ENCODE measurements at regions not wholly inside any gene's neighbourhood (a gene's known extent, or its start where the extent isn't known, plus 50 kb on each side); places are given as distances from the start of the nearest gene placed in this dataset.
"Not testable (repeated sequence)": the region's sequence is repeated elsewhere in the genome, so short reads cannot be mapped to it uniquely, and the experiment has no call there.

DNA sequence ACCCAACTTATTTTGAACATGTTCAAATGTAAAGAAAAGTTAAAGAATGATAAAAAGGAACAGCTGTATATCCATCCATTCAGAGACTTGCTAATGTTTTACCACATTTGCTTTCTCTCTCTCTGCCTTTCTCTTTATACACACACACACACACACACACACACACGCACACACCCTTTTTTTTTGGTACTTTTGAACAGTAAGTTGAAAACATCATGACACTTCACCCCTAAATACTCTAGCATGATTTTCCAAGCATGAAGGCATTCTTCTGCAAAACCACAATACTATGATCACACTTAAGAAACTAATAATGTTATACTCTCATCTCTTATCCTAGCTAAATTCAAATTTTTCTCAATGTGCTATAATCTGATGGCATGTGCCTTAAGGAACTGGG lies 192.3 kb downstream of the UTRN start:
- DNase-seq (ENCODE audit: low read depth): peak; percentile 63

DNA sequence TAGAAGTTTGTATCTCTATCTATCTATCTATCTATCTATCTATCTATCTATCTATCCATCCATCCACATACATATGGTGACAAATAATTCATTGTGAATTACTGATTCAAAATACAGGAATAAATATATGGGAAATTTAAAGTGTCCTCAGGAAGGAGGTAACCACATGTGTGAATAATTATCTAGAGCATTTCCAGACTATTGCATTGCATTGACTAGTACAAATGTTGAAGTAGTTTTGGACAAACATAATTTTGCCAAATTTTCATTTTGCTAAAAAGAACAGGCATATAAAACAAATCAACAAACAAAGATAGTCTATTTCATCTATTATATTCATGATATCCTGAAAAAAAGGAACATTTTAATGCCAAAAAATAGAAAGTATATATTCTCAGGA lies 192.7 kb downstream of the UTRN start:
- DNase-seq (ENCODE audit: low read depth): no peak

DNA sequence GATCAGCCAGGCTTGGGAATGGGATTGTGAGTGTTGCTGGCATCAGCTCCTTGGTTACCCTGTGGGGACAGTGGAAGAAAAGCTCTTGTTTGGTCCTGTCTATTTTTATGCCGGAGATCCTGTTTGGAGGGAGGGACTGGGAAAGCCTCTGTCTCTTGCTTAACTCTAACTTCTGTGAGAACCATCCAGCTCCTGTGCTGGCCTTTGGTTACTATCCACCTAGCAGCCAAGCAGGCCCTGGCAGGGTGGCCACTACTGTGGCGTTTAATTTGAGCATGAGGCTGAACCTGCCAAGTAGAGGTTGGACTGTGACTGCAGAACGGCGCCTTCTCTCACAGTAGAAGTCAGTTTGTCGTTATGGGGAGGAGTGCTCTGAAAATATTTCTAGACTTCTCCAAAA lies 193.3 kb downstream of the UTRN start:
- DNase-seq (ENCODE audit: low read depth): no peak

DNA sequence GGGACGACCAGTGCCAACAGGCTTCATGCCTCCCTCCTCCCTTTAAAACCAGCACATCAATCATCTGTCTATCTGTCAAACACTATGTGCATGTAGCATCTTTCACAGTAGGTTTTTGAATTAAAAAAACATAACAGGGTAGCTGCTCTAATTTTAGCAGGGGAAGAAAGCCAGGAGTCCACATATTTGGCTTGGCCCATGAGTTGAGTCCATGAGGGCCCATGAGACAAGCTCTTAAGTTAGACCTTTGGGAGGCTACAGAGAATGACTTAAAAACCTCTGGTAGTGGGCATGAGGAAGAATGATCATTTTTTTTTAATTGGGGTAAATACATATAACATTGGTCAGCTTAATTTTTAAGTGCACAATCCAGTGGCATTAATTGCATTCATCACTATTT lies 194.9 kb downstream of the UTRN start:
- no peak for DNase-seq (ENCODE audit: low read depth)

DNA sequence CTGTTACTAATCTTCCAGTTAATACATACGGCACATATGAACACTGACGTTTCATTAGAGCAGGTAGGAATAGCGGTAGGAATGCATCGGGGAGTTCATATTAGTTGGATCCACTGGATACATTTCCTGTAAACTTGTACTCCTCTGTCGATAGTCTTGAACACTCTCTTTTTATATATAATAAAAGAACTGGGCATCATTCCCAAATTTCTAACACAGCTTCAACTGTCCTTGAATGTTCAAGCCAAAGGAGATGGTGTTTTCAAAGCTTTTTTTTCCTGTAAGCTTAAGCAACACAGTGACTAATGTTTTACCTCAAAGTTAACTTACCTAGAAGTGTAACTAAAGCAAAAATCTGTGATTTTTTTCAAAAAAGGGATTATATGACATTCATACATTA lies 195.3 kb downstream of the UTRN start:
- DNase-seq (ENCODE audit: low read depth): peak; percentile 79

DNA sequence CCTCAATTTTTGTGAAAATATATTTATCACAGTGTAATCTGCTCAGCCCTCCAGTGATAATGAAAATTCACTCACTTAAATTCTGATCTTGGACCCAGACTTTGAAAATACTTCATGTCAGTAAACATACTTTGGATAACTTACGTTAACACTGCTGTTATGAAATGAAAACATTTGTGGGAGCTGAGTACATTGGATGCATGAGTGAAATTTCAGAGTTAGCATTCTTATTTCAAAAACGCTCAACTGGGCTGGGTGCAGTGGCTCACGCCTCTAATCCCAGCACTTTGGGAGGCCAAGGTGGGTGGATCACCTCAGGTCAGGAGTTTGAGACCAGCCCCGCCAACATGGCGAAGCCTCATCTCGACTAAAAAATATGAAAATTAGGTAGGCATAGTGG lies 196.4 kb downstream of the UTRN start:
- peak; percentile 35 for DNase-seq (ENCODE audit: low read depth)

DNA sequence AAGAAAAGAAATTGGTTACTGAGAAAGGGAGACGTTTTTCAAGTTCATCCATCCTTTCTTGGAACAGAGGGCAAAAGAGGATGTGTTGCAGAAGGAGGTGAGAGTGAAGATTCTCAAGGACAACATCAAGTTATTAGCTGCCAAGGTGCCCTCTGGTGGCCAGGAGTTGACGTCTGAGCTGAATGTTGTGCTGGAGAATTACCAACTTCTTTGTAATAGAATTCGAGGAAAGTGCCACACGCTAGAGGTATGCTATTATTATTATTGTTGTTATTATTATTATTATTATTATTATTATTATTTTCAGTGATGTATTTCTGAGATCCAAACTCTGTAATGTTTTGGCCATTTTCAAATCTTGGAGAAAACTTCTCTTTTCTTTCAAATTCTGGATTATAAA lies 197.0 kb downstream of the UTRN start:
- peak; percentile 79 for DNase-seq (ENCODE audit: low read depth)

DNA sequence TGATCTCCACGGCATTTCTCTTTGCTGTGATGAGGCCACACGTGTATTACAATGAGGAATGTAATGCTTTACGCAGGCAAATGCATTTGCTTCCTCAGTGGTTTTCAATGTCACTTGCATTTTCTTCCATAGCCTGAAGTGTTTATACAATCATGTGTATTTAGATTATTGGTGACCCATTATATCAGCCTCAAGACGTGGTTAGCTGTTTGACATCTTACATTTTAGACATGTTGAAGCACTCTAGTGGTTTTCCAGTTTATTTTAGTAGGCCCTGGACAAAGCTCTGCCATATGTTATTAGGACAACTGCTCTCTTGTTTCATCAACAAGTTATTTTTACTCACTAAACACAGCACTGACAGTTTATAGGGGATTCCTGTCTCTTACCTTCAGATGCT lies 200.4 kb downstream of the UTRN start:
- DNase-seq (ENCODE audit: low read depth): no peak

DNA sequence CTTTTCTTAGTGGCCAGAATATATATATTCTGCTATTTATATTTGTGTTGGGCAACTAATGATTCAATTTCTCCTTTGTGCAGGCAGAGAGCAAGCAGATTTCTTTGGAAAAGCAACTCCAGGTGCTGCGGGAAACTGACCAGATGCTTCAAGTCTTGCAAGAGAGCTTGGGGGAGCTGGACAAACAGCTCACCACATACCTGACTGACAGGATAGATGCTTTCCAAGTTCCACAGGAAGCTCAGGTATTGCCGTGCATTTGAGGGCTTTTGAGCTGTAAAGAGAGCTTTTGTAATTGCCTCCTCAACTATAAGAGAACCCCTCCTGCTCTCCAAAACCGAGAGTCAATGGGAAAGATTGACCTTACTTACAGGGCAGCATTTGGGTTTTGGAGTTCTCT lies 203.5 kb downstream of the UTRN start:
- DNase-seq (ENCODE audit: low read depth): no peak

DNA sequence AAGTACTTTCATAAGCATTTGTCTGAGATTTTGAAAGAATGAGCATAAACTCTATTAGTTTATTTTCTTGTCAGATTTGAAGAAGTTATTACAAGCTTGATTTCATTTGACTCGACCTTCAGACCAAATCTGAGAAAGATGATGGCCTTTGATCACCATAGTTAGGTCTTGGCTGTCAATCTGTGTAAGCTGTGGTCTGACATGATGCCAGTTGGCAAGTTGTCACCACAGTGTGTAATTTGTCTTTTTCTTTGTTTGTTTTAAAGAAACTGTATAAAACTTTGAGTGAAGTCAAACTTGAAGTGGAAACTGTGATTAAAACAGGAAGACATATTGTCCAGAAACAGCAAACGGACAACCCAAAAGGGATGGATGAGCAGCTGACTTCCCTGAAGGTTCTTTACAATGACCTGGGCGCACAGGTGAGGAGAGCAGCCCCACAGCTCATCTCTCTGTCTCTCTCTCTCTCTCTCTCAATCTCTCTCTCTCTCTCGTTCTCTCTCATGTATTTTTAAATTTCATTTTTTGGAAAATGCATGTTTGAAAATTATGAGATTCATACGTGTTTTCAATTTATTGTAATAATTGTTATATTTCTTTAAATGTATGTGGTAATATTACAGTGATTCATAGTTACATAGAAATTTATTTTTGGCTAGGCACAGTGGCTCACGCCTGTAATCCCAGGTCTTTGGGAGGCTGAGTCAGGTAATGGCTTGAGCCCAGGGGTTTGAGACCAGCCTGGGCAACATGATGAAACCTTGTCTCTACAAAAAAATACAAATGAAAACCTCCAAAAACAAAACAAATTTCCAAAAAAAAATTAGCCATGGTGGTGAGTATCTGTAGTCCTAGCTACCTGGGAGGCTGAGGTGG lies 208.1 kb downstream of the UTRN start:
- DNase-seq (ENCODE audit: low read depth): peak; percentile 65

DNA sequence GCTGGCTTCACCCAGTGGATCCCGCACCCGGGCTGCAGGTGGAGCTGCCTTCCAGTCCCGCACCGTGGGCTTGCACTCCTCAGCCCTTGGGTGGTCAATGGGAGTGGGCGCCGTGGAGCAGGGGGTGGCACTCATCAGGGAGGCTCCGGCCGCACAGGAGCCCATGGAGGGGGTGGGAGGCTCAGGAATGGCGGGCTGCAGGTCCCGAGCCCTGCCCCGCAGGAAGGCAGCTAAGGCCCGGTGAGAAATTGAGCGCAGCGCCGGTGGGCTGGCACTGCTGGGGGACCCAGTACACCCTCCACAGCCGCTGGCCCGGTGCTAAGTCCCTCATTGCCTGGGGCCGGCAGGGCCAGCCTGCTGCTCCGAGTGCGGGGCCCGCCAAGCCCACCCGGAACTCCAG lies 209.9 kb downstream of the UTRN start:
- not testable (repeated sequence) for DNase-seq (ENCODE audit: low read depth)

DNA sequence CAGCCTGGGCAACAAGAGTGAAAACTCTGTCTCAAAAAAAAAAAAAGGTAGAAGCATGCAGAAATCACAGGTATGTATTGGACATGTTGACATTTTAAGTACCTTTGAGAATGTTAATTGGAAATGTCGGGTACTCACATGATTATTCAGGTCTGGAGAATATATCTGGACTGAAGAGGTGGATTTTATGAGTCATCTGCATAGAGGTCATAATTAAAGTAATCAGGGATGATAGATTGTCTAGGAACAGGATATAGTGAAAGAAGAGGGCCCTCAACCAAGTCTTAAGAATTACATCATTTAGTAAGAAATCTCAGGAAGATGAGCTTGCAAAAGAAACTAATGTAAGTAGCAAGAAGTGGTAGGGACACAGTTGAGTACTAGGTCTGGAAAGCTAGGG lies 212.5 kb downstream of the UTRN start:
- no peak for DNase-seq (ENCODE audit: low read depth)

DNA sequence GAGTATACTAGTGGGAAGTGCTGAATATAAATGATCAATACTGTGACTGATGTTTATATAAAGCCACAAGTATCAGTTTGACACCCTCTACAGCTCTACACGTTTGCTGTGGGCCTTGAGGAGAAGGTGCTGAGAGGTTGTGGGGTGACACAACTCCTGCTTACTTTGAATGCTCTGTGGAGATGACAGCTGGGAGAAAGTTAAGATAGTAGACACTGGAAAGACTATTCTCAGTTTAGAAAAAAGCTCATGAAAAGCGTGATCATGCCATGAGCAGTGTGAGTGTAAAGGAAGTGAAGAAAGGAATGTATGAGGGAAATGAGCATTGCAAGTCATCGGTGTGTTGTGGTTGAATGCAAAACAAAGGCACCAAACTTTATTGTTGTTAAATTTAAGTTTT lies 215.8 kb downstream of the UTRN start:
- no peak for DNase-seq (ENCODE audit: low read depth)

DNA sequence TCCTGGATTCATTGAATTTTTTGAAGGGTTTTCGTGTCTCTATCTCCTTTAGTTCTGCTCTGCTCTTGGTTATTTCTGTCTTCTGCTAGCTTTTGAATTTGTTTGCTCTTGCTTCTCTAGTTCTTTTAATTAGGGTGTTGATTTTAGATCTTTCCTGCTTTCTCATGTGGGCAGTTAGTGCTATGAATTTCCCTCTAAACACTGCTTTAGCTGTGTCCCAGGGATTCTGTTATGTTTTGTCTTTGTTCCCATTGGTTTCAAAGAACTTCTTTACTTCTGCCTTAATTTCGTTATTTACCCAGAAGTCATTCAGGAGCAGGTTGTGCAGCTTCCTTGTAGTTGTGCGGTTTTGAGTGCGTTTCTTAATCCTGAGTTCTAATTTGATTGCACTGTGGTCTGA lies 220.1 kb downstream of the UTRN start:
- not testable (repeated sequence) for DNase-seq (ENCODE audit: low read depth)

DNA sequence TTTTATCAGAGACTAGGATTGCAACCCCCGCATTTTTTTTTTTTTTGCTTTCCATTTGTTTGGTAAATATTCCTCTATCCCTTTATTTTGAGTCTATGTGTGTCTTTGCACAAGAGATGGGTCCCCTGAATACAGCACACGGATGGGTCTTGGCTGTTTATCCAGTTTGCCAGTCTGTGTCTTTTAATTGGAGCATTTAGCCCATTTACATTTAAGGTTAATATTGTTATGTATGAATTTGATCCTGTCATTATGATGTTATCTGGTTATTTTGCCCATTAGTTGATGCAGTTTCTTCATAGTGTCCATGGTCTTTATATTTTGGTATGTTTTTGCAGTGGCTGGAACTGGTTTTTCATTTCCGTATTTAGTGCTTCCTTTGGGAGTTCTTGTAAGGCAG lies 220.9 kb downstream of the UTRN start:
- not testable (repeated sequence) for DNase-seq (ENCODE audit: low read depth)

DNA sequence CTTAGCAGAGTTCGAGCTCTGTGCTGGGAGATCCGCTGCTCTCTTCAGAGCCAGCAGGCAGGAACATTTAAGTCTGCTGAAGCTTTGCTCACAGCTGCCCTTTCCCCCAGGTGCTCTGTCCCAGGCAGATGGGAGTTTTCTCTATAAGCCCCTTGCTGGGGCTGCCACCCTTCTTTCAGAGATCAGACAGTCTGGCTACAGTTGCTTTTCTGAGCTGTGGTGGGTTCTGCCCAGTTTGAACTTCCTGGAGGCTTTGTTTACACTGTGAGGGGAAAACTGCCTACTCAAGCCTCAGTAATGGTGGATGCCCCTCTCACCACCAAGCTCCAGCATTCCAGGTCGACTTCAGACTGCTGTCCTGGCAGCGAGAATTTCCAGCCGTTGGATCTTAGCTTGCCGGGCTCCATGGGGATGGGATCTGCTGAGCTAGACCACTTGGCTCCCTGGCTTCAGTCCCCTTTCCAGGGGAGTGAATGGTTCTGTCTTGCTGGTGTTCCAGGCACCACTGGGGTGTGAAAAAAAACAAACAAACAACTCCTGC lies 222.7 kb downstream of the UTRN start:
- DNase-seq (ENCODE audit: low read depth): not testable (repeated sequence)

DNA sequence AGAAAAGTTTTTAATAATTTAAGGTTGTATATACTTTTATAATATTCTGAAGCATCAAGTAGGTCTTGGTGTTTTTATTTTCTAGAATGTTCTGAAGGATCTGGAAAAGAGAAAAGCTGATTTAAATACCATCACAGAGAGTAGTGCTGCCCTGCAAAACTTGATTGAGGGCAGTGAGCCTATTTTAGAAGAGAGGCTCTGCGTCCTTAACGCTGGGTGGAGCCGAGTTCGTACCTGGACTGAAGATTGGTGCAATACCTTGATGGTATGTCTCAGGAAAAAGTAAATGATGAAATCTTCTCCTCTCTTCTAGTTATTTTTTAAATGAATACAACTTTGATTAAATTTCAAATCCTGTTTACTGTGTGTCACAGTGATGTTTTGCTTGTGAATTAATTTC lies 225.7 kb downstream of the UTRN start:
- no peak for DNase-seq (ENCODE audit: low read depth)

DNA sequence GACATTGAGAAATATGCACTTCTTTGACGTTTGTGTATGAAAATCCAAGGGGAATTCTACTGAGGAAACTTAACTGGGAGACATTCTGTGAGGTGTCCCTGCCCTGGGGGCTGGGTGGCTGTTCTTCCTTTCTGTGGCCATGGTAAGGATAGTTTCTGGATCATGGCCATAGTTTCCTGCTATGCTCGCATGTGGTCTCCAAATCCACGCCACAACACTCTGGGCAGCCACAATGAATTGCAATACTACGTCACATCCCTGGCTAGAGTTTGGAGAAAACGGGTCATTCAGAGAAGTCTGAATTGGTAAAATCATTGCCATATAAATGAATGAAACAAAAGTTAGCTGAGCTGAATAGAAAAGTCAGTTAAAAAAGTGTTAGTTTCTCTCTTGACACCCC lies 230.6 kb downstream of the UTRN start:
- no peak for DNase-seq (ENCODE audit: low read depth)

DNA sequence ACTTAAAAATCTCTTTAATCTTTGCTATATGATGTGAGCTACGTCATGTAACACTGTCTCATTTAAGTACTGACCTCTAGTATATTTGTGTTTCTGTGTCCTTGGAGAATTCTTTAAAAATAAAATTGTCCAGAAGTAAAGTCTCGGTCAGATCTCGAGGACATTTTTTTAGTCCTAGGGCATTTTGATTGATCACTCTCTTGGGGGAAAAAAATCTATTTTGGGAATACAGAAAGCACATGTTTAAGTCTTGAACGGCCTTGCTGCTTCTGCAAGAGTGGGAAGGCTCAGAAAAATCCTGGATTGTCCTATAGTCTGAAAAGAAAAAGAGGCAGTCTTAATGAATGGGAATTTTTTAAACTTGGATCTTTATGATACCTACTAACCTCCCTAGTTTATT lies 234.3 kb downstream of the UTRN start:
- no peak for DNase-seq (ENCODE audit: low read depth)

DNA sequence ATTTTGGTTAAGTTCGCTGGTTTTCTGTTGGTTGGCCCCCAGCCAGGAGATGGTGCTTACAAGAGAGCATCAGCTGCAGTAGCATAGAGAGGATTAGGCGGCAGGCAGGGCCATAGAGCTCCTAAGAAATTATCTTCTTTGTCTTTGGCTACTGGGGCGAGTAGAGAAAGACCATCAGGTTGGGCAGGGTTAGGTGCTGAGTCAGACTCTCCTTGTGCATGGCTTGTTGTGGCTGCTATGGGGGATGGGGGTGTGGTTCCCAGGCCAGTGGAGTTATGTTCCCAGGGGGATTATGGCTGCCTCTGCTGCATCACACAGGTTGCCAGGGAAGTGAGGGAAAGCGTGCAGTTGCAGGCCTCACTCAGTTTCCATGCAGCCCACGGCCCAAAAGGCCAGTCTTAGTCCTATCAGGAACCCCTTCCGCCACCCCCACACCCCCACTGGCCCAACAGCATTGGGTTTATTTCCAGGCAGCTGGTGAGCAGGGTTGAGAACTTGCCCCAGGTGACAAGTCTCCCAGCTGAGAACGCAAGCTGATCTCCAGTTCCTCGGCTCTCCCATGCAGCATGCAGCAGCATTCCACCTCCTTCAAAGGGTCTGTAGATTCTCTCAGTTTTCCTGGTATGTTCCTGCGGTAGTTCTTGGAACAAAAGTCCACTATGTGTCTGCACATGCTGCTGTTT lies 243.7 kb downstream of the UTRN start:
- peak; percentile 83 for DNase-seq (ENCODE audit: low read depth)

DNA sequence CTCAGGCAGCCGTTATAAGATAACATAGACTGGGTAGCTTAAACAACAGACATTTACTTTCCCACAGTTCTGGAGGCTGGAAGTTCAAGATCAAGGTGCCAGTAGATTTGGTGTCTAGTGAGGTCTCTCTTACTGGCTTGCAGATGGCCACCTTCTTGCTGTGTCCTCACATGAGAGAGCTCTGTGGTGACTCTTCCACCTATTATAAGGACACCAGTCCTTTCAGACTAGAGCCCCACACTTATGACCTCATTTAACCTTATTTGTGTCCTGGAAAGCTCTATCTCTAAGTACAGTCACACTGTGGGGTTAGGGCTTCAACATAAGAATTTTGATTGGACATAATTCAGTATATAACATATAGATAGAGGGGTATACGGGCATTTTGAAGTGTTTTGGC lies 245.0 kb downstream of the UTRN start:
- DNase-seq (ENCODE audit: low read depth): no peak

DNA sequence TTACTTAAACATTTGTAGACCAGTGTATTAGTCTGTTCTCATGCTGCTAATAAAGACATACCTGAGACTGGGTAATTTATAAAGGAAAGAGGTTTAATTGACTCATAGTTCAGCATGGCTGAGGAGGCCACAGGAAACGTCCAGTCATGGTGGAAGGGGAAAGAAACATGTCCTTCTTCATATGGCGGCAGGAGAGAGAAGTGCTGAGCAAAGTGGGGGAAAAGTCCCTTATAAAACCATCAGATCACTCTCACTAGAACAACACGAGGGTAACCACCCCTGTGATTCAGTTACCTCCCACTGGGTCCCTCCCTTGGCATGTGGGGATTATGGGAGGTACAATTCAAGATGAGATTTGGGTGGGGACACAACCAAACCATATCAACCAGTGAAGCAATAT lies 247.1 kb downstream of the UTRN start:
- DNase-seq (ENCODE audit: low read depth): not testable (repeated sequence)

DNA sequence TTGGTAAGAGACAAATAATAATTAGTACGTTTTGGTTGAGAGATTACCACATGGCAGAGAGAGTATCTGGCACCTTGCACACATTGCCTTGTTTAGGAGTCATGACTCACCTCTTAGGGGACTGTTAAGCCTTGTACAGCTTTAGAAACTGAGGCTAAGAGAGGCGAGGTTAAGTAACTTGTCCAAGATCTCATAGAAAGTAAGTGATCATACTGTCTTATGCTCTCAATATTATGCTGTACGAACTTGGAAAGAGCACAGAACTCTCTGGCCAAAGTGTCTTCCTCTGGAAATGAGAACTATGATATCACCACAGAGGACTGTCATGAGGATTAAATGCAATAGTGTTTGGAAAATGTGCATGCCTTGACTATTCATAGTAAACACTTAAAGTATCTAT lies 249.0 kb downstream of the UTRN start:
- DNase-seq (ENCODE audit: low read depth): peak; percentile 45
